K562 (cell line): ENCODE measurements at regions not wholly inside any gene's neighbourhood (a gene's known extent, or its start where the extent isn't known, plus 50 kb on each side); places are given as distances from the start of the nearest gene placed in this dataset.

ENCODE experiments used
- CTCF ChIP-seq, 3 experiments: IDR thresholded peaks in 2 of 3; conservative IDR thresholded peaks in 1 of 3; 2 replicates each; pipeline ENCODE4 v1.5.1; 2011 to 2012; ENCODE audit warnings: low read length in 3 of 3, mild to moderate bottlenecking in 3 of 3, control low read depth in 2 of 3, improper control_type of control experiment in 1 of 3, inconsistent platforms in 1 of 3, low read depth in 1 of 3, mixed read lengths in 1 of 3, moderate library complexity in 1 of 3; ENCODE audit not compliant: insufficient read depth in 2 of 3
- POLR2A ChIP-seq: fragments of 450-650 bp; conservative IDR thresholded peaks from 2 replicates; pipeline ENCODE4 v1.6.1; 2016
- ZBED1 ChIP-seq: IDR thresholded peaks from 2 replicates; pipeline ENCODE4 v1.6.1; 2014
- ZBTB12 ChIP-seq: fragments of 250-450 bp; sonication (Bioruptor Pico); IDR thresholded peaks from 2 replicates; pipeline ENCODE4 v1.4.0; 2020
- ZNF384 ChIP-seq: IDR thresholded peaks from 2 replicates; pipeline ENCODE4 v1.6.1; 2012; ENCODE audit warnings: low read depth, low read length, improper control_type of control experiment
- ZNF766 ChIP-seq: fragments of 200-800 bp; sonication (Bioruptor generic); conservative IDR thresholded peaks from 2 replicates; pipeline ENCODE4 v1.6.1; 2016; ENCODE audit warnings: missing genetic modification characterization, missing compliant biosample characterization

- TF ChIP-seq ZNF384 = no peak
- TF ChIP-seq CTCF (IDR thresholded peaks at IDR 0.05 in 2 of 3, conservative IDR thresholded peaks at IDR 0.05 in 1 of 3; ENCODE audit: insufficient read depth in 2 of 3, low read depth in 1 of 3, low read length in 3 of 3) = no peak
- TF ChIP-seq ZBED1 = no peak
- TF ChIP-seq ZBTB12 (CRISPR knock-in tag) = no peak
- TF ChIP-seq POLR2A = no peak
- TF ChIP-seq ZNF766 (CRISPR knock-in tag) = no peak
These were observed 501.6 kb upstream of the TNP1 start for GRCh38 chr2:217361483-217361880.
